GM19467 (cell line): ENCODE measurements at regions not wholly inside any gene's neighbourhood (a gene's known extent, or its start where the extent isn't known, plus 50 kb on each side); places are given as distances from the start of the nearest gene placed in this dataset.
"Not testable (repeated sequence)": the region's sequence is repeated elsewhere in the genome, so short reads cannot be mapped to it uniquely, and the experiment has no call there.

Source experiments
- ATAC-seq: cut with Tn5 transposase; IDR thresholded peaks from one replicate; pipeline ENCODE4 v1.9.1; 2021; ENCODE audit warnings: mild to moderate bottlenecking, moderate library complexity; ENCODE audit not compliant: unreplicated experiment

DNA sequence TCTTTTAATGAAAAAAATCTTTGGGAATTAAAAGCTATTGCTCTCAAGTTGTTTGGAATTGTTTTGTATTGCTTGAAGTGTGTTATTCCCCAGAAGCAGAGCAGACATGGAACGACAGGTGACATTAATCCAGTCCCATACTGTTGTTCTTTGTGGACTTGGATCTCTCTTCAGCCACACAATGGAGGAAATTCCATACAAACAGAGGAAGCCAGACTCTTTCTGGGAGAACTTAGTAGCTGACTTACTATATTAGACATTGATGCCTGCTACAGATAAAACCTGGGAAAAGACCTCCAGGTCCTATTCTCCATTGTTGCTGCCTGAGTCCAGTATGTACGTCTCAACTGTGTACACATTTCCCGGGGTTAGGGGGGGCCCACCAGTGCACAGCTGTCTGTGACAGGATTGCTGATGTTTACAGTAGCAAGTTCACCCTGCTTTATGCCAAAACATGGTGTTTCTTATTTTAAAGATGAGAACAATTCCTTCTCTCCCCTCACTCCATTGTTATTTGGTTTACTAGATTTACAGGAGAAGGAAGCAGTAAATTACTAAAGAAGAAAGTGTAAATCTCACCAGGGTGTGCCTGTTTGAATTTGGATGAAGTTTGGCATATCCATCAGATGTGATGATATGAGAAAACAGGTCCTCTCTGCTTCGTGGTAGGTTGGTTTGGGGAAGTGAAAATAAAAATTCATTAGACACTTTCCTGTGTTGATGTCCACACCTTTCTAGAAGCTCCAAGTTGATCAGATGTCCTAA, 142.4 kb upstream of the RBBP8 start:
- ATAC-seq, result no peak

DNA sequence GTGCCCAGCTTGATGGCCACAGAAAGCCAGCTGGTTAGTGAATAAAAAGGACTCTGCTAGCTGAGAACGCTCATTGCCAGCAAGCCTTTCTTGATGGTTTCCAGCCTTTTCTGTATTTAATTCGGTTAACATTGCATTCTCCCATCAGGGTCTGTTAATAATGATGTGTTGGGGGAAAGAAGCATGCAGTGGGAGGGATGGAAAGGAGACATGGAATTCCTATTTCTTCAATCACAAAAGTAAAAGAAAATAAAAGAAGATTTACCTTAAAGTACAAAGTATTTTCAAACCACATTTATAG, 141.9 kb upstream of the RBBP8 start:
- ATAC-seq, result no peak

DNA sequence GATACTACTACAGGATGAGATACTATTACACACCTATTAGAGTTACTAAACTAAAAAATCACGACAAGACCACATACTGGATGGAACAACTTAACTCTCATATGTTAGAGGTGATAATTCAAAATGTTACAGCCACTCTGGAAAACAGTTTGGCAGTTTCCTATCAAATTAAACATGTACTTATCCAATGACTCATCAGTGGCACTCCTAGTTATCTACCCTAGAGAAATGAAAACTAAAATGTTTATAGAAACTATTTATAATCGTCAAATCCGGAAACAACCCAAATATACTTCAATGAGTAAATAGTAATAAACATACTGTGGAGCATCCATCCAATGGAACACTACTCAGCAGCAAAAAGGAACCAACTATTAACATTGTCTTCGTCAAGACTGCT, 137.0 kb upstream of the RBBP8 start:
- no peak for ATAC-seq

DNA sequence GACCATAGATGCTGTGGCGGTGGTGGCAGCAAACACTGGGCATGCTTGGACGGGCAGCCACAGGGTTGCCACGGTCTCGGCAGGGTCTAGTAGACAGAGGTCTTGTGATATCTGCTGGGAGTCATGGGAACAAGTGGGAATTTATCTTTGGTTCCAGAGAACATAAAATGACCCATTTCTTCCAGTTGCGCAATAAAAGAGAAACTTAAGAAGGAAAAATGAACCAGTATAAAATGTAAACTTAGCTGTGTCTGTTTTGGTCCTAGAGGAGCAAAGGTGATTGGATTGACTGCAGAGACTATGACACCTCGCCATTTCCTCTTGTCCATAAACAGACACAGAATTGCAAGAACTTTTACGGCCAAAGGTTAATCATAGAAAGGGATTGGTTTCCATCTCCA, 132.6 kb upstream of the RBBP8 start:
- no peak for ATAC-seq

DNA sequence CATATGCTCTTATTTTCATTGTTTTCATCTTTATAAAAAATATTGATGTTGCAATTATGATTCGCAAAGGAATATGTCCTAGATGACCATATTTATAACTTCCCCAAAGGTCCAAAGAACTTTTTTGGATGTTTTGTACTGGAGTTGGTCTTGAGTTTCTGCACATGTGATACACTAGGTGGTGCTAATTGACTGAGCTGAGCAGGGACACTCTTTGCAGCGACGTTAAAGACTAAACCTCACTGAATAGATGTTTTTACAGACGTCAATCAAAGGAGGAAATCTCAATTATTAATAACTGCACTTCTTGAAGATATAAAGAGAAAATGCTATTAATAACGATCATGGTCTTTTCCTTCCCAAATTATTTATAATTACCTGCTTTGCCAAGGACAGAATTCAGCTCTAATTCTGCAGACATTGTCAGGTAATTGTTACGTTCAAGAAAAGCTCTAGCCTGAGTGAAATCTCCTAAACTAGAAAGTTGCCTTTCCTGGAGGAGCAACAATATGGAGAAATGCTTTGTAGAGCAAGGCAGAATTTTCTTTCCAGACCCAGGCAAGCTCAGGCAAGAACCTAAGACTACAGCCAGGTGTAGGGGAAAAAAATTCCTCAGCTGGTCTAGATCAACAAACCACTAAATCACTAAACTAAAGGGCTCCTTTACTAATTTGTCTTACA, 119.3 kb upstream of the RBBP8 start:
- ATAC-seq, result no peak

DNA sequence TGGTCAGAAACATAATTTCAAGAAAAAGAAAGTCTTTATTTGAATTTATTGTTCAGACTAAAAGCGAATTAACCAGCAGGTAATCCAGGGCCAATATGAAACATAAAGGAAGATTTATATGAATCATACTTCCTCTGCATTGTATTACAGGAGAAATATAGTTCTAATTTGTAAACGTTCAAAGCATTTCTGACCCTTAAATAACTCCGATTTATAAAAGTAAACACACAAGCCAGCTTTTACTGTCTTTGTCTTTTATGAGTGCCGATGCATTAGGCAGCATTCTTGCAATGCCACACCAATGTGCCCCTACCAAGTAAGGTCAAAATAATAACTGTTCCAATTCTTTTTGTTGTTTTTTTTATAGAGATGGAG, 118.8 kb upstream of the RBBP8 start:
- no peak for ATAC-seq

DNA sequence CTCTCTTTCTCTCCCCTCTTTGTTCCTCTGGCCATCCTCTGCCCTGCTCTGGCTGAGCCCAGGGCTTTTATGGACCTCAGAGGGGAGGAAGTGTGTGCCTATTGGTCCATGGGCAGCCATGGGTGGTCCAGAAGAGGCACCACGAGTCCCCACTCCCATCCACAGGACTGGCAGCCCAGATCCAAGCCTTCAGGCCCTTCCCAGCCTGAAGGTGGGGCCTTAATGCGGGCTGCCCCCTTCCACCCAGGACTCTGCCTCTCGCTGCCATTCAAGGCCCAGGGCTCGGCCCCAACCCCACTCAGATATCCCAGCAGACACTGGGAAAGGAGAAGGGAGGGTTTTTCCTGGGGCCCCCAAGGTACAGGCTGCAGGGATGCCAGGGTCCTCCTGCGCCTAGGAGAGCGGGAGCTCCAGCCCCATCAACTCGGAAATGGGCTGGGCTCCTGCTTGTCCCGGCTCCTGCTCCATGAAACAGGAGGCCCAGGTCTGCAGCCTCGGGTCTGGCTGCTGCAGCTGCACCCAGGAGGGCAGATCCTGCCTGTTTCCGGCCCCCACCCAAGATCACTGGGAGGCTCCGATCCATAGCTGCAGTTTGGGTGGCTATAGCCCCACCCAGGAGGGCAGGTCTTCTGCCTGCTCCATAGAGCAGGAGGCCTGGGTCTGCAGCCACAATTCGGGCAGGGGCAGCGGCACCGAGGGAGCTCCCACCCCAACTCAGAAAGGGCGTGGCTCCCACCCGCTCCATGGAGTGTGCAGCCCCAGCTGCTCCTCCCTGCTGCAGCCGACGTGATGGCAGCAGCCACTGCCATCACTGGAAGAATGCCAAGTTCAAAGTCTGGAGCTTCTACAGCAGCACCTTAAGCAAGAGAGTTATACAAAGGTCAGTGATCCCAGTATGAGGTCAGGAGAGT, 116.6 kb upstream of the RBBP8 start:
- ATAC-seq, result no peak

DNA sequence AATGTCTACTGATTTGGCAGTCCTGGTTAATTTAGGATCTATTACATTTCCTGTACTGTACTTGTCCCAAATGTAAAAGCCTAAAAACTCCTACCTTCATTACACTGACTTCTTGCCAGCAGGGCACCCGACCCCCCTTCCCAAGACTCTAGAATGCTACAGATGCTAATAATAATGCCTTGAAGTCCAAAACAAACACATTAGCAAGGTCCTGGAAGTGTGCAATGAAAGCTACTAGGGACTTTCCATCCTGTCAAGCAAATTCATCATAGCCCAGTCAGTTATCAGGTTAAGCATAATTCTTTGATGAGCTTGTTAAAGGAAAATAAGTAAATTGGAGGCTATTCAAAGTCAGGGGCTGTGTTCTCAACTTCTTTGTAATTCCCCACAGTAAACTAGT, 115.3 kb upstream of the RBBP8 start:
- no peak for ATAC-seq

DNA sequence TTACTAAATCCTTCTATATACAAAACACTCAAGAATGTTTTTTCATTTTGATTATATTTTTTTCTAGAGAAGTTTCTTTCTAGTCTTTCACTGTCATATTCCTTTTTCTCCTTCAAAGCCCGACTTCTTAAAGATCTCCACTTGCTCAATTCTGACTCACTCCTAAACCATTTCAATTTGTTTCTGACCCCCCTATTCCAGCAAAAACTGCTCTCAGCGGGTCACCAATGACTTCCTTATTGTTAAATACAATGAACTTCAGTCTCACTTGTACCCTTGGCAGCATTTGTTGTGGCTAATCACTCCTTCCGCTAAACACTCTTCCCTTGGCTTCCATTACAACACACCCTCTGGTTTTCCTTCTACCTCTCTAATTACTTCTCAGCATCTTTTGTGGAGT, 111.1 kb upstream of the RBBP8 start:
- ATAC-seq, result no peak

DNA sequence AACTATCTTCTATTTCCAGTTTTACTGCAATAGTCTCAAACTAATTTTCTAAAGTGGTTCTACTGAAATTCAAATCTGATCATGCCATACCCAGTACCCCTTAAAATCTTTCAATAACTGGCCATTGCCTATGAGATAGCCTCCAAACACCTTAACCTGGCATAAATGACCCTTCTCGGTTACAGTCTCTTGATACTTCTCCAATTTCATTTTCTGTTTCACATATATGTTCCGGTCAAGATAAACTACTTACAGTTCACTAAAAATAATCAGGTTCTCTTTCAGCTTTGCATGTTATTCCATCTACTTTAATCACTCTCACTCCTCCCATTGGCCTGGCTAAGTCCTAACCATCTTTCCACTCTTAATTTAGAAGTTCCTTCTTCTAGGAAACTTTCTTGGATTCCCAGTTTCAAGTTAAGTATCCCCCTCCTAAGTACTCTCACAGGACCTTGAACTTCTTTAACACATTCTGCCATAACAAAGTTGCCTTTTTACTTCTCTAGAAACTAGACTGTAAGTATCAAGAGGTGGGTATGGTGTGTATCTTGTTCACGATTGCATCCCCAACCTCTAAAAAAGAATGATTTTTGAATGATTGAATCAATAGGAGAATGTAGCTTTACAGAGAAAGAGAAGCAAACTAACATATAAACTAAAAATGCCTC, 110.2 kb upstream of the RBBP8 start:
- ATAC-seq, result peak; percentile 86

DNA sequence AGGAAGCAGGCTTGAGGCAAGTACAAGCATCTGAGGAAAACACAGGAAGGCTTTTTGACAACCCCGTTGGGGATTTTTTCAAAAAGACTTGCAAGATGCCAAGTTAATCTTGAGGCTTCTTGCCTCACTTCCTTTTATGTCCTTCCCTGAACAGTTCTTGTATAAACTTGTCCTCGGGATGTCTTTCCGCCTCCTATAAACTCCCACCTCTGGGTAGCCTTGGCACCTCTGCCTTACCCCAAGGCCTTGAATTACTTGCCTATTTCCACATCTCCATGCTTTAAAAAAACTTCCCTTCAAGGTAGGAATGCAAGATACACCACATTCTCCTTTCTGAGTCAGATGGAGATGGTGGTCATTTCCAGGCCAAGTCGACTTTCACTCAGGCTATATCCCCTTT, 106.4 kb upstream of the RBBP8 start:
- ATAC-seq, result no peak

DNA sequence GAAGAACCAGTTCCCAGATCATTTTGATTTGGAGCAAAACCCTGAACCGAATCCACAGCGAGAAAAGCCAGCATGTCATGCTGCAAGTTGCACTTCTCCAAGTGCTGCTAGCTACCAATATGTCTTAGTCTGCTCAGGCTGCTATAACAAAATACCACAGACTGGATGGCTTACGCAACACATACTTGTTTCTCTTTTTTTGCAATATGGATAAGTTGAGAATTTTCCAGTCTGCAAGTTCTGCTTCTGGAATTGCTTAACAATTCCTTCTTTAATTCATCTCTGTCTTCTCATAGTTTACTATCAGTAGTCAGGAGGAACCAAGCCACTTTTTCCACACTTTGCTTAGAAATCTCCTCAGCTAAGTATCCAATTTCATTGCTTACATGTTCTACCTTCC, 105.9 kb upstream of the RBBP8 start:
- no peak for ATAC-seq

DNA sequence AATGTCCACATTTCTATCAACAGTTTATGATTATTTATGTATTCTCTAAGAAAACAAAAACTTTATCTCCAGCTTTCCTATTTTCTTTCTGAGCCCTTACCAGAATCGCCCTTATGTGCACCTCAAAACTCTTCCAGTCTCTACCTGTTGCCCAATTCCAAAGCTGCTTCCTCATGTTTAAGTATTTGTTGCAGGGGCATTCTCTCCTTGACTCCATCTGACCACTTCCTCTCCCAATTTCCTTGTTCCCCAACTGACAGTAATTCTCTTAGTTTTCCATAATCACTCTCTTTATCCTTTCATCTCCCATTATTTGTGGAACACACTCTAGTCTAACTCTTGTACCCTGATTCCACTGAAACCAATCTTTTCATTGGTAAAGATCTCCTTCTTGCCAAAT, 105.4 kb upstream of the RBBP8 start:
- no peak for ATAC-seq

DNA sequence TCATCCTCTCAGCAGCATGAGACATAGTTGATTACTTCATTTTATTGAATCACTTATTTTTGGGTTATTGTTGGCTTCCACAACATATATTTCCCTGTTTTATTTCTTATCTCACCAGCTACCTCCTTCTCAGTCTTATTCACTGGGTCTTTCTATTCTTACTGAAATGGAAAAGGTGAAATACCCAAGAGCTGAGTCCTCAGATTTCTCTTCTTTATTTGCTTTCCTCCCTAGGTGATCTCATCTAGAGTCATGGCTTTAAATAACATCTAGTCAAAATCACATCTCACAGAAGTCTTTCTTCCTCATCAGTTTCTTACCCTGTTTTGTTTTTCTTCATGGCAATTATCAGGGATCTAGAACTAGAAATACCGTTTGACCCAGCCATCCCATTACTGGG, 105.0 kb upstream of the RBBP8 start:
- no peak for ATAC-seq

DNA sequence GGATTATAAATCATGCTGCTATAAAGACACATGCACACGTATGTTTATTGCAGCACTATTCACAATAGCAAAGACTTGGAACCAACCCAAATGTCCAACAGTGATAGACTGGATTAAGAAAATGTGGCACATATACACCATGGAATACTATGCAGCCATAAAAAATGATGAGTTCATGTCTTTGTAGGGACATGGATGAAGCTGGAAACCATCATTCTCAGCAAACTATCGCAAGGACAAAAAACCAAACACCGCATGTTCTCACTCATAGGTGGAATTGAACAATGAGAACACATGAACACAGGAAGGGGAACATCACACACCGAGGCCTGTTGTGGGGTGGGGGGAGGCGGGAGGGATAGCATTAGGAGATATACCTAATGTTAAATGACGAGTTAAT, 104.5 kb upstream of the RBBP8 start:
- ATAC-seq, result not testable (repeated sequence)

DNA sequence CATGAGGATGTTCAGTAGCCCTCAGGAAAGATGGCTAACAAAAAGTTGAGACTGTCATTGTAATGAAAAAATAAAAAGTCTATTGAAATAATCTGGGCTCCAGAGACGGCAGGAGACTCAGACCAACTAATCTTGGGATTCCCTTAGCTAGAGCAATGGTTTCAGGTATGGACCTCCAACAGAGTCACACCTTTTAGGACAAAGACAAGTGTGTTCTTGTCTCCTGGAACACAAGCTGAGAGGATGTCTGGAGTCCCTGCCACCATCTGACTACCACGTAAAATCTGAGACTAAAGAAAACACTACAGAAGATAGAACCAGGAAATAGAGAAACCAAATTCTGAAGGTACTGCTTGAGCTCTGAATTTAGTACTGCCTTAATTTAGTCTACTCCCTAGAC, 103.3 kb upstream of the RBBP8 start:
- no peak for ATAC-seq

DNA sequence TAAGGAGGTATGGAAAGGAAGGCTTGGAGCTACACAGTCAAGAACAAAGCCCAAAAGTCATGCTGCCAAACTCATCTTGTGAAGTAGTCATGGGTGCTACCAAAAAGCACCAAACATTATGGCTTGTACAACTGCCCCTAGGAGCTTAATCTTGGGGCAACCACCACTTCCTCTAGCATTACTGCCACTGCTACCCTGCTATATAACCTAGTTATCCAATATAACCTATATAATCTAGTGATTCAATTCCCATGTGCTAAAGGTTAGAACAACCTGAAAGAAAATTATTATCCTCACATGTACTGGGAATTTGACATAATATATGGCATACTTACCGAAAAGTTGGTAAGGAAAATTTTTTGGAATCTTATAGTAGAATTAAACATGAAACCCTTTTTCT, 102.6 kb upstream of the RBBP8 start:
- no peak for ATAC-seq

DNA sequence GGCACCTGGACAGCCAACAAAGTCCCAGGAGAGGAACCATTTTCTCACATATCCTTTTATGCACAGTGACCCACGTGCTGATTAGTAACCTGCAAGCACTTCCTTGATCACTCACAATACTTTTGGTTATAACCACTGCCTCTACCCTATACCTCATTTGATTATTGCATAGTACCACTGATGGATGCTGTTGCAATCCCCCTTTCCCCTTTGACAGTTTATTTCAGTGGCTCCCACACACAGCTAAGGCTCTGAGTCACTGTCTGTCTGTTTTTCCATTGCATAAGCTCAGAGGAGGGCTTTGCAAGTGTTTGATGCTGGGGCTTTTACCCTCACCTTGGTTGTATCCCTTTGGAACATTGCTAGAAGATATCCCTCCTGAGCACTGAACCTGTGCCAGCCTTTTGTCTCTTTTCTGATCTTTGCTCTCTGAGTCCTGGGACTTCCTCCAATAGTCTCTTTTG, 101.7 kb upstream of the RBBP8 start:
- ATAC-seq, result no peak

DNA sequence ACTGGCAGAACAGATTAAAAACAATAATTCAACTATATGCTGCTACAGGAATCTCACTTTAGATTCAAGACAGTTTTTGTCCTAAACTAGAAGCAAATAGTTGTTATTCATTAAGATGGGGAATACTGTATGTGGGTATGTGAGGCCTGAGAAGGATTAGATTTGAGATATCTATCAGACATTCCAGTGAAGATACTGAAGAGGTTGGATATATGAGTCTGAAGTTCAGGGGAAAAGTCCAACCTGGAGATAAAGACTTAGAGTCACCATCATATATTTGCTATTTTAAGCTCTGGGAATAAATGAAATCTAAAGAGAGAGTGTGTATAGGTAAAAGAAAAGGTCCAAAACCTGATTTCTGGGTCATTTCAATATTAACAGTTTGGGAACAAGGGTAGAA, 96.2 kb upstream of the RBBP8 start:
- no peak for ATAC-seq

DNA sequence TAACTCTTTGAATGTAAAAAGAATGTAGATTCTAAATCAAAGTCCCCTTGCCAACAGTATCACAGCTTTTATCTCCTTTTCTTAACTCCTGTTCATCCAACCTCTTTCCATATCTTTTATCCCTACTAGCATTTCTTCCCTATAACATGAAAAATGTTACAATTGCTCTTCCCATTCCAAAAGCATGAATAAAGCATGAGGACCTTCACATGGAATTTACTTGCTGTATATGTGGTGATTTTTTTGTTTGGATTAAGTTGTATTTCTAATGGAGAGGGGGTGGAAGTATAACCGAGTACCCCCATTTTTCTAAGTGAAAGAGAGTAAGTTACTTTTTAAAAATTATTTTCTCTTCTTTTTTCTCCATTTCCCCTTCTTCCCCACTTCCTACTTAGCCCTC, 94.9 kb upstream of the RBBP8 start:
- no peak for ATAC-seq

DNA sequence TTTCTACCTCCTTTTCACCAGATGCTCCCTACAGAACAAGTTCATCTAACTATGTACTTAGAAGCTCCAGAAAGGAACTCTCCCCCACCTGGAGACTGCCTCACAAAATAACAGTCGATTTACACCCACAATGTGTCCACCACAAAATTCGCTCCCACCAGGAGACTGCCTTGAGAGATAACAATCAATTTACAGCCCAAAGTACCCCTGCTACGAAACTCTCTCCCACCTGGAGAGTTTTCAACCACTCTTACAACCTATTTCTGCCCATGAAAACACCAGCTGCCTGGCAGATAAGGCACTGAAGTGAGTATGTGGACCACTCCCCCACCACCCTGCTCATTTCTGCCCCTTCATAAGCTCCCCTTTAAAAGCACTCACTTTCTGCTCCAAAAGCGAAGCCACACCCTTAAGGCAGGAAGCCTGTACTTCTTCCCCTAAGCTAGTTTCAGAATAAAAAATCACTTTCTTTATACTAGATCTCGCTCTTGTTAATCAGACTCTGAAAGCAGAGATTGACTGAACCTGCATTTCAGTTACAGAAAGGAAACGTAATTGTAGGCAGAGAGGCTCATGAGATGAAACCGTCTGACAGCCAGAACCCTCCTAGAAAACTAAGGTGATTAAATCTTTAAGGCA, 94.4 kb upstream of the RBBP8 start:
- ATAC-seq, result peak; percentile 53
